SK-N-SH (cell line): ENCODE measurements at regions not wholly inside any gene's neighbourhood (a gene's known extent, or its start where the extent isn't known, plus 50 kb on each side); places are given as distances from the start of the nearest gene placed in this dataset.

ENCODE experiments used
- CTCF ChIP-seq: fragments of 200-600 bp; sonication (generic); IDR thresholded peaks from 2 replicates; pipeline ENCODE4 v1.6.1; 2017; ENCODE audit warnings: antibody characterized with exemption, mild to moderate bottlenecking, moderate library complexity
- EZH2phosphoT487 ChIP-seq: fragments of 200-600 bp; sonication (generic); IDR thresholded peaks from 2 replicates; pipeline ENCODE4 v1.6.1; 2017; ENCODE audit warnings: low read depth, mixed run types, mild to moderate bottlenecking, antibody characterized with exemption, moderate library complexity, borderline replicate concordance
- FOSL2 ChIP-seq: IDR thresholded peaks from 2 replicates; pipeline ENCODE4 v1.4.0; 2012; ENCODE audit warnings: low read depth, mild to moderate bottlenecking, moderate library complexity, borderline replicate concordance
- GABPA ChIP-seq: IDR thresholded peaks from 2 replicates; pipeline ENCODE4 v1.4.0; 2012; ENCODE audit warnings: low read depth, mild to moderate bottlenecking
- MAX ChIP-seq: IDR thresholded peaks from 2 replicates; pipeline ENCODE4 v1.4.0; 2012; ENCODE audit warnings: low read depth
- POLR2AphosphoS5 ChIP-seq: IDR thresholded peaks from 2 replicates; pipeline ENCODE4 v1.6.1; 2012; ENCODE audit warnings: low read depth, low read length
- RAD21 ChIP-seq: IDR thresholded peaks from 2 replicates; pipeline ENCODE4 v1.6.1; 2012; ENCODE audit warnings: mild to moderate bottlenecking, low read length
- RCOR1 ChIP-seq: fragments of 150-350 bp; IDR thresholded peaks from 2 replicates; pipeline ENCODE4 v1.6.1; 2017; ENCODE audit warnings: antibody characterized with exemption, low read length
- RXRA ChIP-seq: IDR thresholded peaks from 2 replicates; pipeline ENCODE4 v1.4.0; 2012; ENCODE audit warnings: low read depth, mild to moderate bottlenecking, borderline replicate concordance
- SIN3A ChIP-seq: IDR thresholded peaks from 2 replicates; pipeline ENCODE4 v1.6.1; 2012; ENCODE audit warnings: low read depth, mild to moderate bottlenecking, low read length, moderate library complexity, borderline replicate concordance
- TAF1 ChIP-seq: IDR thresholded peaks from 2 replicates; pipeline ENCODE4 v1.6.1; 2012; ENCODE audit warnings: low read depth, mild to moderate bottlenecking, low read length, moderate library complexity, borderline replicate concordance
- USF2 ChIP-seq: fragments of 150-350 bp; IDR thresholded peaks from 2 replicates; pipeline ENCODE4 v1.6.1; 2017; ENCODE audit warnings: antibody characterized with exemption, low read length, low read depth, borderline replicate concordance
- YY1 ChIP-seq: IDR thresholded peaks from 2 replicates; pipeline ENCODE4 v1.4.0; 2012; ENCODE audit warnings: low read depth, mild to moderate bottlenecking
- ZBTB33 ChIP-seq: IDR thresholded peaks from 2 replicates; pipeline ENCODE4 v1.4.0; 2012; ENCODE audit warnings: low read depth, borderline replicate concordance

GRCh38 chr4:147327322-147327721, 153.6 kb upstream of the EDNRA start:
- no peak for TF ChIP-seq MAX
- no peak for TF ChIP-seq CTCF
- TF ChIP-seq SIN3A, result no peak
- no peak for TF ChIP-seq FOSL2
- TF ChIP-seq ZBTB33, result no peak
- no peak for TF ChIP-seq YY1
- no peak for TF ChIP-seq RAD21
- TF ChIP-seq GABPA, result no peak
- TF ChIP-seq USF2, result no peak
- no peak for TF ChIP-seq EZH2phosphoT487
- no peak for TF ChIP-seq TAF1
- TF ChIP-seq RXRA, result no peak
- TF ChIP-seq RCOR1, result no peak
- TF ChIP-seq POLR2AphosphoS5, result no peak
